ENCODE measurements at regions not wholly inside any gene's neighbourhood (a gene's known extent, or its start where the extent isn't known, plus 50 kb on each side); places are given as distances from the start of the nearest gene placed in this dataset.
A peak's percentile ranks its signal among the peaks of the same experiment; 100 is the strongest.

- DNase-seq (ENCODE audit: low spot score) (peak; percentile 5), FAIRE-seq (no peak)
Observed at GRCh38 chr6:41428996-41429421, 93.6 kb downstream of the NCR2 start.

DNA sequence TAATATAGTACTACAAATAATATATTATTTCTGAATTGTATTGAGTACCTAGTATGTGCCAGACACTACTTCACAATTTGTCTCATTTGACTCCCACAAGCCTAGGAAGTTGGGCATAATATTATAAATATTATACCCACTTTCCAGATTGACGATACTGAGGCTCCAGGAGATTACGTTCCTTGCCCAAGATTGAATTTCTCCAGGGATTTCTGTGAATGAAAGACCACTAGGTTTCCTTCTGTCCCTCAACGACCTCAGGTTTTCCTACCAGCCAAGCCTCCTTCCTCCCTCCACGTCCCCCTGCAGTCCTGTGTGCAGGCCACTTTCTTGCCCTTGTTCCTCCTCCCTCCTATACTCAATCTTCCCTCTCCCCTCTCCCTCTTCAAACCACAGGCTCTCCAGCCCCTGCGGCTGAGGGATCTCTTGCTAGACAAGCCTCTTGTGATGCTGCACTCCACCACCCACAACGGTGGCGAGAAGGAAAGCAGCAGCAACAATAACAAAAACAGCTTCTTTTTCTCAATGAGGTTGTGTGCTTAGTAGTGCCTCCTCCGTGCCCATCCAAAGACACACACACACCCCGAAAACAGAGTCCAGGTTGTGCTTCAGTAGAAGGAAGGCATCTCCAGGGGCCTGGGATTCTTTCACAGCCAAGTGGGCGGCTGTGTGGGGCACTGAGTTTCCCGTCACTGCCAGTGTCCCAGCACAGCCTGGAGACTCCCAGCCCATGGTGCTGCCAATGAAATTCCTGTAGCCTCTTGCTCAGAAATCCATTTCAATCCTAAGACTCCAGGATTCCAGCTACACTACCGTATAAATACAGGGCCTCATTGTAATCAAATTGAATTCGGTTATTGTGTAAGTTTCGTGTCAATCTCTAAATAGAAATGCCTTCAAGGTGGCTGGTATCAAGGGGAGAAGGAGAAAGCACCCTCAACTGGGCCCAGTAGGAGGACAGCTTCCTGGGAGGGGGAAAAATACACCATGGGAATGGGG lies 94.4 kb downstream of the NCR2 start:
- DNase-seq (ENCODE audit: low spot score) (no peak), FAIRE-seq (no peak)

GRCh38 chr6:41430875-41431274 lies 95.5 kb downstream of the NCR2 start:
- no peak for FAIRE-seq
- DNase-seq (ENCODE audit: low spot score), result peak; percentile 46

GRCh38 chr6:41432280-41432679 lies 96.9 kb downstream of the NCR2 start:
- no peak for FAIRE-seq
- no peak for DNase-seq (ENCODE audit: low spot score)

DNA sequence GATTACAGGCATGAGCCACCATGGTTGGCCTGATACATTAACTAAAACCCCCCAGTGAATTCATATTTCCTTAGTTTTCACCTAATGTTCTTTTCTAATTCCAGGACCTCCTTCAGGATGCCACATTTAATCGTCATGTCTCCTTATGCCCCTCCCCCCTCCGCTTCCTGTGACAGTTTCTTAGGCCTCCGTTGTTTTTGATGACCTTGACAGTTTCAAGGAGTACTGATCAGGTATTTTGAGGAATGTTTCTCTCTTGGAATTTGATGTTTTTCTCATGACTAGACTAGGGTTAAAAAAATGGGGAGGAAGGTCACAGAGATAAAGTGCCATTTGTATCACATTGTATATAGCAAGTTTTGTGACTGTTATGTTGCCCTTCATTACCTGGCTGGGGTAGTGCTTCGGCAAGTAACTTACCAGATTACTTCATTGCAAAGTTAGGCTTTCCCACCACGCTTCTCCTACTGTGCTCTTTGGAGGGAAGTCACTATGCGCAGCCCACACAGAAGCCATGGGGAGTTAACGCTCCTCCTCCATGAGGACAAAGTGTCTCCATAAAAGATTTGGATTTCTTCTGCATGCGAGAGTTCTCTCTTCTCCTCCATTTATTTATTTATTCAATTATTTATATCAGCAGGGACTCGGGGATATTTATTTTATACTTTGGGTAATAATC lies 99.5 kb downstream of the NCR2 start:
- no peak for FAIRE-seq
- DNase-seq (ENCODE audit: low spot score), result no peak

- DNase-seq (ENCODE audit: low spot score) (no peak), FAIRE-seq (no peak)
Observed at GRCh38 chr6:41437604-41438003, 102.2 kb downstream of the NCR2 start.

GRCh38 chr6:41438746-41439145 lies 103.3 kb downstream of the NCR2 start:
- DNase-seq (ENCODE audit: low spot score), result no peak
- FAIRE-seq, result no peak

GRCh38 chr6:41439524-41440418 lies 104.4 kb downstream of the NCR2 start:
- FAIRE-seq (no peak), DNase-seq (ENCODE audit: low spot score) (no peak)

DNA sequence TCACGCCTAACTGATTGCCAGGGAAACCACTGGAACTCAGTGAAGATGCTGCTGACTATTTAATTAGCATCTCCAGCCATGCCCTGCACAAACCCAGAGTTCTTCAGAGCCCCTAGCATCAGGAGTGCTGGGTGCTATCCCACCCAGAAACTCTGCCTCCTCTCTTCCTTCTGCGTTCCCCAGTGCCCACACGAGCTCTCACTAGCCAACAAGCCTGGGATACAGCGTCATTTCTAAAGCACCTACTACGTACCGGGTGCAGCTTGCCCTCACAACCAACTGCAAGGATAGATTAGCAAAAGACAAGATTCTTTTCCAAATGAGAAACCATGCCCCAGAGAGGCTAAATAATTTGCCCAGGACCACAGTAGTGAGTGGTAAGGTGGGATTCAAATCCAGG lies 105.2 kb upstream of the FOXP4 start:
- FAIRE-seq, result no peak
- DNase-seq (ENCODE audit: low spot score), result no peak

DNA sequence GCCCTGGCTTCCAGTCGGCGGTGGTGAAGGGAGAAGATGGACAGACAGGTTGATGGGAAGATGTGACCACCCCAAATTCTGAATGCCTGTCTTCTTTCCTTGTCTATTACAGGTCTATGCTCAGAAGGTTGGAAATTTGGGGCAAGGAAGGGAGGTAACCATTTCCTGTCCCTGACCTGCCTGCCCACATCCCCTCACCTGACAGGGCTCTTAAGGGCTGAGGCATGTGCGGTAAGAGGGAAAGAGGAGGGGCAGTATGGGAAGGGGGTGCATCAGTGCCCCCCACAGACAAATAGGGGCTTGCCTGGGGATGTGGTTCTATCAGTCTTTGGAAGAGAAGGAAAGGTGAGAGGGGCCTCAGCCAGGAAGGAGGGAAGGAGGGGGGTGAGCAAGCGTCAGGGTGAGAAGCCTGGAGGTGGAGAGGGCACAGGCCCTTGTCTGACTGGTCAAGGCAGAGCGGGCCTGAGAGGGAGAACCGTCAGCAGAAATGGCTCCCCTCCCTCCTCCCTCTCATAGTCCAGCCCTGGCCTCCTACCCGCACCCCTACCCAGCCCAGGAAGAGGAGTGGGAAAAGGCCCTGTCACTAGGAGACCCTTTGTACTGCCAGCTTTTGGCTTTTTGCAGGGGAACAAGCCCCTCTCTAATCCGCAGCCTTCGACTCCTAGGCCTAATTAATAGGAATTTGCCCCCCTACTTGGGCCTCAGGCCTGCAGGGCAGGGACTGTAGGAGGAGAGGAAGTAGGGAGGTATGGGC lies 104.4 kb upstream of the FOXP4 start:
- FAIRE-seq, result no peak
- DNase-seq (ENCODE audit: low spot score), result no peak

DNA sequence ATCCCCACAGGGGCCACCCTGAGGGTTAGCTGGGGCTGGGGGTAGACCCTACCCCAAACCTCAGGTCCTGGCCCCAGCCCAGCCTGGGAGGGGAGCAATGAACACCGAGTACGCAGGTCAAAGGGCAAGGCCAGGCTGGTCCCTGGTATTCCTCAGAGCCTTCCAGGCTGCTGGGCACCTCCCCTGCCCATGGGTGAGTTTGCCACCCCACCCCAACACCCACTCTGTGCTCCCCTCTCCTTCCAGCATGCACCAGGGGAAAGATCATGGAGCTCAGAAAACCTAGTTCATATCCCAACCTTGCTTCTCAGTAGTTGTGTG lies 103.9 kb upstream of the FOXP4 start:
- FAIRE-seq, result no peak

GRCh38 chr6:41442800-41443501 lies 103.2 kb upstream of the FOXP4 start:
- FAIRE-seq (no peak), DNase-seq (ENCODE audit: low spot score) (no peak)

More for the DNA sequence above, 103.9 kb upstream of the FOXP4 start:
- no peak for DNase-seq (ENCODE audit: low spot score)

DNA sequence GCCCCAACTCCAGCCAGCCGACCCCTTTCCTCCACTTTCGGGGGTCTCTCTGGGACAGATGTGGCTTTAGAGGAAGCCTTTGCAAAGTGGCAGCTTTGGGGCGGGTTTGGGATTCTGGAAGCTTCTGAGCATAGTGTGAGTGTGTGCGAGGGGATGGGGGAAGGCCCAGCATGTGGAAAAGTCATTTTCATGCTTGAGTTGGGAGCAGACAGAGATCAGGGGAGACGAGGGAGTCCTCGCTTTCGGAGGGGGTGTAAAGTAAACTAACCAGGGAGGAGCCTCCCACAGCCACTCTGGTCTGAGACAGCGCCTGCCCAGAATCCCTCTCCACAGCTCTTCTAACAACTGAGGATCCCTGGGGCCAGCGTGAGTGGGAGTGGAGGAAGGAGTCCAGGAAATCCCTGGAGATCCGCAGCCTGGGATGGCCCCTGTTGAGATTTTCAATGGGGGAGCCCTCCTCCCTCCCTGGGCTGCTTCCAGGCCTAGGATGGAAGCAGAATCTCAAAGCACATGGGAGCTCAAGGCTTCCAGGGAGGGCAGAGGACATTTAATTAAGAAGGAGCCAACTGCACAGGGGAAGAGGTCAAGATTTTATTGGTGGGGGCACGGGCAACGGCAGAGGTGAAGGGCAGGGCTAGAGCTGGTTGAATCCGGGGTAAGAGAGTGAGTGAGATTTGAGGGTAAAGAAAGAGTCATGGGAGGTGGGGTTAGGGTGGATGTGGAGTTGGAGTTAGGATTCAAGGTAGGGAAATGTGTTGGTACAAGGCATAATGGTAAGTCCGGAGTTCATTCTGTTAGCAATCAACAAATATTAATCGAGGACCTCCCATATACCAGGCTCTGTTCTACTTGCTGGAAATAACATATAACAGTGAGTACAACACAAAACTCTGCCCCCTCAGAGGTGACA lies 102.3 kb upstream of the FOXP4 start:
- FAIRE-seq, result no peak
- no peak for DNase-seq (ENCODE audit: low spot score)

DNA sequence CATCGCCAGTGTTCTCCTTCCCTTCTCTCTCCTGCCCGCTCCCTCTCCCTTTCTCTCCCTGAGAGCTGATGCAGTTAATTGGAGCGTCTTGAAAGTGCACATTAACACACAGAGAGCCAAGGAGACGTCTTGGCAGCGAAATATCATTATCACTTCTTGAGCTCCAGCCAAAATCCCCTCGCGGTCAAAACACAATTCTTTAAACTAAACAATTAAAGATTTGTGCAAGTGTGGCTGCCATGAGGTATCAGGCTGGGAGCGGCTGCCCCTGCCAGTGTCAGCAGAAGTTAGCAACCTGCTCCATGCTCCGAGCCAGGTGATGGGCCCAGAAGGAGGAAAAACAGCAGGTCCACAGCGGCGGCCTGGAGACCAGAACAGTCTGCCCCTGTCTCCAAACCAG lies 100.9 kb upstream of the FOXP4 start:
- DNase-seq (ENCODE audit: low spot score) (no peak), FAIRE-seq (no peak)

DNA sequence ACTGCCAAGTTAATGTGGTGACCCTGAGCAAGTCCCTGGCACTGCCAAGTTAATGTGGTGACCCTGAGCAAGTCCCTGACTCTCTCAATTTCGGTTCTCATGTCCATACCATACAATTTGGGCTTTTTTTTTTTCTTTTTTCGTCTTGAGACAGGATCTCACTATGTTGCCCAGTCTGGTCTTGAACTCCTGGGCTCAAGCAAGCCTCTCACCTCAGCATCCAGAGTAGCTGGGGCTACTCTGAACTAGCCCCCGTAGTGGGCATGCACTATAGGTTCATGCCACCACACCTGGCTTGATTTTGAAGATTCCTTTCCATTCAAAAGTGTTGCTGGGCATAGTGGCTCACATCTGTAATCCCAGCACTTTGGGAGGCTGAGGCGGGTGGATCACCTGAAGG lies 100.0 kb upstream of the FOXP4 start:
- FAIRE-seq (no peak), DNase-seq (ENCODE audit: low spot score) (no peak)

DNA sequence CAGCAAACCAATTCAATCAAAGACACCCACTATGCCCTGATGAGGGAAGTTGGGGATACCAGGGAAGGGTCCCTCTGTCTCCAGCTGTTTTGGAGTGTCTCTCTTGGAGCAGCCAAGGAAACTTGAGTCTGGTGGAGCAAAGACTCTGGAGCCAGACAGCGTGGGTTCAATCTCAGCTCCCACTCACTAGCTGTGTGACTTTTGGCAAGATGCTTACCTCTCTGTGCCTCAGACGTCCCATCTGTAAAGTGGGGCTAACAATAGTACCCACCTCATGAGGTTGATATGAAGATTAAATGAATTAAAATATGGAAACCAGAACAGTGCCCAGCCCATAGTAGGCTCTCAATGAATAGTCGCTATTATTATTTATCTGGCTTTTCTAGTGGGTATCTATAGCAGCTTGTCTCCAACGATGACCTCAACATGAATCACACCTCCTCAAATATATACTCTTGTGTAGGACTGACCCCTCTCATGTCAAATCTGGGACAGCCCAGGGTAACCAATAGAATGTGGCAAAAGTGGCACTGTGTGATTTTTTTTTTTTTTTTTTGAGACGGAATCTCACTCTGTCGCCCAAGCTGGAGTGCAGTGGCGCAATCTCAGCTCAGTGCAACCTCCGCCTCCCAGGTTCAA lies 99.2 kb upstream of the FOXP4 start:
- no peak for DNase-seq (ENCODE audit: low spot score)

GRCh38 chr6:41448256-41448655 lies 97.9 kb upstream of the FOXP4 start:
- DNase-seq (ENCODE audit: low spot score) (no peak), FAIRE-seq (no peak)

More for the DNA sequence above, 99.2 kb upstream of the FOXP4 start:
- no peak for FAIRE-seq

DNA sequence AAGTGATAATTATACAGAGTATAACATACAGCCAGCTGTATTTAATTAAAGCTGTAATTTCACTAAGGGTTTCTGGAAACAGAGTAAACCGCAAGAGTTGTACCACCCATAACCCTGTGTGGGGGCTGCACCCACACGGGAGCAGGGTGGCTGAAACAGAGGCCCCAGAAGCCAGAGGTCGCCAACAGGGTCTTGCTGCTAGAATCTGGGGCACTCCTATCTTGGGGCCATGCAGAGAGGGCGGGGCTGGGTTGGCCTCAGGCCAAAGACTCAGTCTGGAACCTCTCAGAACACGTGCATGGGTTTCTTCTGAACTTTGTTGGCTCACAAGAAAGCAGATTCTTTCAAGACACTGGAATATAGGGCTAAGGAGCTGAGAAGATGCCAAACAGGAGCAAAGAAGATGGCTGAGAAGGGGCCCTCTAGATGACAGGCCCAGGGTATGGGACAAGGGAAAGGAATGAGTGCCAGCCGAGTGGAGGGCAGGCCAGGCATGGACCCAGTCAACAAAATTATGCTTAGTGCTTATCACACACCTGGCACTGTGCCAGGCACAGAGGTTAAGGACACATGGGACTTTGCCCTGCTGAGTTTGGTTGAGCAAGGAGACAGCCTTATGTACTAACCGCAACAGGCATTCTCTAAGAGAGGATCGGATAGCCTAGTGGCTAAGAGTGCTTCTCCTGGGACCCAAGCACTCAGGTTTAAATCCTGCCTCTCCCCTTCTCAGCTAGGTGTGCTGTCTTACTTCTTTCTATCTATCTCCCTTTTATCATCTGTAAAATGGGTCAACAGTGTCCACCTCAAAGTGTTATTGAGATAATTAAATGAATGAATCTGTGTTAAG lies 96.6 kb upstream of the FOXP4 start:
- no peak for DNase-seq (ENCODE audit: low spot score)
- FAIRE-seq, result no peak

All from RCC 7860 (cell line).